ENCODE measurements at regions not wholly inside any gene's neighbourhood (a gene's known extent, or its start where the extent isn't known, plus 50 kb on each side); places are given as distances from the start of the nearest gene placed in this dataset.

DNA sequence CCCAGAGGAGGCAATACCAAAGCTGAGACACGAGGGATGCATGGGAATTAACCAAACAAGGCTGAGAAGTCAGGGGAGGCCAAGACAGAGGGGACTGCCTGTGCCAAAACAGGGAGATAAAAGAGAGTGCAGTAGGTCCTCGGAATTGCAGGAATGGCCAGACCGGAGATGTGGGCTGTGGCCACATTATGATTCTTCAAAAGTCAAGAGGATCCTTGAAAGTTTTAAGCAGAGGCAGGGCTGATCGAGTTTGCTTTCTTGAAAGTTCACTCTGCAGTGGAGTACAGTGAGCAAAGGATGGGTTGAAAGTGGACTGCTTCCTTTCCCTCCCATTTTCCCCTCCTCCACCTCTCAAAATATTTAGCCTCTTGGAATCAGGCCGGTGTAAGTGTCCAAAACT, 73.9 kb upstream of the ADAMTS9 start (continued):
- TF ChIP-seq, protein P1, sequence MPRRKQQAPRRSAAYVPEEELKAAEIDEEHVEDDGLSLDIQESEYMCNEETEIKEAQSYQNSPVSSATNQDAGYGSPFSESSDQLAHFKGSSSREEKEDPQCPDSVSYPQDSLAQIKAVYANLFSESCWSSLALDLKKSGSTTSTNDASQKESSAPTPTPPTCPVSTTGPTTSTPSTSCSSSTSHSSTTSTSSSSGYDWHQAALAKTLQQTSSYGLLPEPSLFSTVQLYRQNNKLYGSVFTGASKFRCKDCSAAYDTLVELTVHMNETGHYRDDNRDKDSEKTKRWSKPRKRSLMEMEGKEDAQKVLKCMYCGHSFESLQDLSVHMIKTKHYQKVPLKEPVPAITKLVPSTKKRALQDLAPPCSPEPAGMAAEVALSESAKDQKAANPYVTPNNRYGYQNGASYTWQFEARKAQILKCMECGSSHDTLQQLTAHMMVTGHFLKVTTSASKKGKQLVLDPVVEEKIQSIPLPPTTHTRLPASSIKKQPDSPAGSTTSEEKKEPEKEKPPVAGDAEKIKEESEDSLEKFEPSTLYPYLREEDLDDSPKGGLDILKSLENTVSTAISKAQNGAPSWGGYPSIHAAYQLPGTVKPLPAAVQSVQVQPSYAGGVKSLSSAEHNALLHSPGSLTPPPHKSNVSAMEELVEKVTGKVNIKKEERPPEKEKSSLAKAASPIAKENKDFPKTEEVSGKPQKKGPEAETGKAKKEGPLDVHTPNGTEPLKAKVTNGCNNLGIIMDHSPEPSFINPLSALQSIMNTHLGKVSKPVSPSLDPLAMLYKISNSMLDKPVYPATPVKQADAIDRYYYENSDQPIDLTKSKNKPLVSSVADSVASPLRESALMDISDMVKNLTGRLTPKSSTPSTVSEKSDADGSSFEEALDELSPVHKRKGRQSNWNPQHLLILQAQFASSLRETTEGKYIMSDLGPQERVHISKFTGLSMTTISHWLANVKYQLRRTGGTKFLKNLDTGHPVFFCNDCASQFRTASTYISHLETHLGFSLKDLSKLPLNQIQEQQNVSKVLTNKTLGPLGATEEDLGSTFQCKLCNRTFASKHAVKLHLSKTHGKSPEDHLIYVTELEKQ (tag by site-specific recombination; IDR thresholded peaks at IDR 0.05; ENCODE audit: borderline replicate concordance) = no peak

GRCh38 chr3:64760258-64760657, 72.5 kb upstream of the ADAMTS9 start:
- TF ChIP-seq ZBTB1 (tag by site-specific recombination; IDR thresholded peaks at IDR 0.05) (no peak), ZNF777 (tag by site-specific recombination; IDR thresholded peaks at IDR 0.05; ENCODE audit: borderline replicate concordance) (no peak), ZNF701 (tag by site-specific recombination; IDR thresholded peaks at IDR 0.05) (no peak), ZSCAN23 (tag by site-specific recombination; IDR thresholded peaks at IDR 0.05) (no peak), ZNF133 (tag by site-specific recombination; IDR thresholded peaks at IDR 0.05) (no peak), ZNF791 (tag by site-specific recombination; IDR thresholded peaks at IDR 0.05) (no peak), WT1 (tag by site-specific recombination; IDR thresholded peaks at IDR 0.05) (no peak), KLF10 (tag by site-specific recombination; IDR thresholded peaks at IDR 0.05) (no peak)
- TF ChIP-seq, protein P2, sequence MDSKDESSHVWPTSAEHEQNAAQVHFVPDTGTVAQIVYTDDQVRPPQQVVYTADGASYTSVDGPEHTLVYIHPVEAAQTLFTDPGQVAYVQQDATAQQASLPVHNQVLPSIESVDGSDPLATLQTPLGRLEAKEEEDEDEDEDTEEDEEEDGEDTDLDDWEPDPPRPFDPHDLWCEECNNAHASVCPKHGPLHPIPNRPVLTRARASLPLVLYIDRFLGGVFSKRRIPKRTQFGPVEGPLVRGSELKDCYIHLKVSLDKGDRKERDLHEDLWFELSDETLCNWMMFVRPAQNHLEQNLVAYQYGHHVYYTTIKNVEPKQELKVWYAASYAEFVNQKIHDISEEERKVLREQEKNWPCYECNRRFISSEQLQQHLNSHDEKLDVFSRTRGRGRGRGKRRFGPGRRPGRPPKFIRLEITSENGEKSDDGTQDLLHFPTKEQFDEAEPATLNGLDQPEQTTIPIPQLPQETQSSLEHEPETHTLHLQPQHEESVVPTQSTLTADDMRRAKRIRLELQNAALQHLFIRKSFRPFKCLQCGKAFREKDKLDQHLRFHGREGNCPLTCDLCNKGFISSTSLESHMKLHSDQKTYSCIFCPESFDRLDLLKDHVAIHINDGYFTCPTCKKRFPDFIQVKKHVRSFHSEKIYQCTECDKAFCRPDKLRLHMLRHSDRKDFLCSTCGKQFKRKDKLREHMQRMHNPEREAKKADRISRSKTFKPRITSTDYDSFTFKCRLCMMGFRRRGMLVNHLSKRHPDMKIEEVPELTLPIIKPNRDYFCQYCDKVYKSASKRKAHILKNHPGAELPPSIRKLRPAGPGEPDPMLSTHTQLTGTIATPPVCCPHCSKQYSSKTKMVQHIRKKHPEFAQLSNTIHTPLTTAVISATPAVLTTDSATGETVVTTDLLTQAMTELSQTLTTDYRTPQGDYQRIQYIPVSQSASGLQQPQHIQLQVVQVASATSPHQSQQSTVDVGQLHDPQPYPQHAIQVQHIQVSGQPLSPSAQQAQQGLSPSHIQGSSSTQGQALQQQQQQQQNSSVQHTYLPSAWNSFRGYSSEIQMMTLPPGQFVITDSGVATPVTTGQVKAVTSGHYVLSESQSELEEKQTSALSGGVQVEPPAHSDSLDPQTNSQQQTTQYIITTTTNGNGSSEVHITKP (tag by site-specific recombination; IDR thresholded peaks at IDR 0.05) = no peak
- ChIA-PET CTCF (no interaction called here), POLR2A (no interaction called here)
- Histone ChIP-seq H3K27ac (ENCODE audit: extremely low read depth, low read depth, low read length) (no peak overlapping the region), H3K36me3 (ENCODE audit: control insufficient read depth in 2 of 2, insufficient read depth in 1 of 2, low read length in 2 of 2) (no peaks in the 10 kb centered on the region), H3K4me1 (ENCODE audit: control insufficient read depth, insufficient read depth, low read length) (no peaks in the 10 kb centered on the region), H3K9me3 (ENCODE audit: control insufficient read depth, insufficient read depth, low read depth, low read length) (no peaks in the 10 kb centered on the region), H3K4me3 (ENCODE audit: low read depth, low read length) (no peak overlapping the region)

DNA sequence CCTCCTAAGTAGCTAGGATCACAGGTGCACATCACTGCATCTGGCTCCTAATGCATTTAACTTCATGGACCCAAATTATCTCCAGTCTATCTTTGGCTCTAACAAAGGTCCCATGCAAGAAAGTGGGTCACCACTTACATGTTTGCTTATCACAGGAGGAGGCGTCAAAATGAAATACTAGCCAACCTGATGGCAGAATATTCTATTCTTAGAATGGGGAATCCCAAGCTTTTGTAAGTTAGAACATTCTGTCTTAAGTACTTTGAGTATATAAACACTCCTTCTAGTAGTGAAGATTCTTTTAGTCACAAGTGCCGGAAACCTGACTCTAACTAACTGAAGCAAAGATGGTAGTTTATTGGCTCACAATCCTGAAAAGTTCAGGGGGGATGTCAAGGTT, 72.0 kb upstream of the ADAMTS9 start:
- H3K4me3 ChIP-seq (ENCODE audit: low read depth, low read length) = no peak overlapping the region
- H3K36me3 ChIP-seq (ENCODE audit: control insufficient read depth in 2 of 2, insufficient read depth in 1 of 2, low read length in 2 of 2) = no peaks in the 10 kb centered on the region
- no peak overlapping the region for H3K27ac ChIP-seq (ENCODE audit: extremely low read depth, low read depth, low read length)
- no peaks in the 10 kb centered on the region for H3K9me3 ChIP-seq (ENCODE audit: control insufficient read depth, insufficient read depth, low read depth, low read length)
- ChIA-PET CTCF (no interaction called here), POLR2A (no interaction called here)
- TF ChIP-seq ZNF426 (tag by site-specific recombination; IDR thresholded peaks at IDR 0.05) (no peak), ZNF302 (tag by site-specific recombination; IDR thresholded peaks at IDR 0.05; ENCODE audit: low read depth) (no peak), ZNF423 (tag by site-specific recombination; IDR thresholded peaks at IDR 0.05) (no peak), REST (tag by site-specific recombination; IDR thresholded peaks at IDR 0.05) (no peak)
- H3K4me1 ChIP-seq (ENCODE audit: control insufficient read depth, insufficient read depth, low read length) = no peaks in the 10 kb centered on the region

Data from HEK293 (cell line).